PC-9 (cell line): ENCODE measurements at regions not wholly inside any gene's neighbourhood (a gene's known extent, or its start where the extent isn't known, plus 50 kb on each side); places are given as distances from the start of the nearest gene placed in this dataset.

Experiments
- CTCF ChIP-seq: fragments of 200-600 bp; sonication (generic); conservative IDR thresholded peaks from 2 replicates; pipeline ENCODE4 v1.6.1; 2017; ENCODE audit warnings: mixed run types, antibody characterized with exemption, mild to moderate bottlenecking, moderate library complexity
- EZH2 ChIP-seq: fragments of 200-600 bp; sonication (generic); IDR thresholded peaks from 2 replicates; pipeline ENCODE4 v1.8.0; 2017; ENCODE audit warnings: antibody characterized with exemption, low read depth

- TF ChIP-seq CTCF (no peak), EZH2 (no peak)
Observed at GRCh38 chr3:104523136-104523535, 843.6 kb upstream of the ALCAM start.
